PC-3 (cell line): ENCODE measurements at regions not wholly inside any gene's neighbourhood (a gene's known extent, or its start where the extent isn't known, plus 50 kb on each side); places are given as distances from the start of the nearest gene placed in this dataset.

Experiments used
- ATAC-seq: fragments of 200-7000 bp; cut with Tn5 transposase; 2 replicates; pipeline ENCODE4 v1.9.1; 2020; ENCODE audit warnings: mild to moderate bottlenecking, moderate library complexity
- BruUV-seq: library from RNA; stranded (reverse); fragments of 400-500 nt; replicated peaks from 2 replicates; lab custom pipeline; 2021; lab: Mats Ljungman, UMichigan
- CTCF ChIA-PET: fragments of 300-600 bp; sonication (Branson Sonifier 250); formaldehyde crosslinking; loops from one replicate; lab custom pipeline; 2022; ENCODE audit warnings: antibody characterized with exemption; lab: Charles Lee
- POLR2A ChIA-PET: fragments of 300-600 bp; sonication (Branson Sonifier 250); formaldehyde crosslinking; loops from one replicate; lab custom pipeline; 2022; ENCODE audit warnings: antibody characterized with exemption; ENCODE audit not compliant: unreplicated experiment; lab: Charles Lee
- DNase-seq: peaks from one replicate; pipeline ENCODE4 v3.0.0-alpha.2; 2015
- H2AFZ ChIP-seq: fragments of 300-600 bp; sonication (generic); 2 replicates; pipeline ENCODE4 v1.6.0; 2016; ENCODE audit warnings: antibody characterized with exemption, low read length
- H3F3A ChIP-seq: fragments of 300-600 bp; sonication (generic); one replicate; pipeline ENCODE4 v1.6.0; 2017; ENCODE audit warnings: antibody characterized with exemption, low read length, control low read depth, mild to moderate bottlenecking; ENCODE audit not compliant: unreplicated experiment
- H3K27ac ChIP-seq: fragments of 300-600 bp; sonication (generic); 2 replicates; pipeline ENCODE4 v1.5.1; 2016; ENCODE audit warnings: mild to moderate bottlenecking, low read length
- H3K27me3 ChIP-seq: fragments of 300-600 bp; sonication (generic); 2 replicates; pipeline ENCODE4 v1.6.1; 2016; ENCODE audit warnings: low read length, mixed read lengths
- H3K36me3 ChIP-seq: fragments of 300-600 bp; sonication (generic); 2 replicates; pipeline ENCODE4 v1.6.1; 2016; ENCODE audit warnings: low read depth, mixed run types, low read length, mixed read lengths
- H3K4me1 ChIP-seq: fragments of 300-600 bp; sonication (generic); 2 replicates; pipeline ENCODE4 v1.5.1; 2016; ENCODE audit warnings: low read length; ENCODE audit not compliant: insufficient read depth
- H3K4me2 ChIP-seq: fragments of 300-600 bp; sonication (generic); 2 replicates; pipeline ENCODE4 v1.6.0; 2016; ENCODE audit warnings: low read length
- H3K4me3 ChIP-seq: fragments of 300-600 bp; sonication (generic); 2 replicates; pipeline ENCODE4 v1.5.1; 2016; ENCODE audit warnings: mild to moderate bottlenecking, low read length, mixed read lengths
- H3K79me2 ChIP-seq: fragments of 300-600 bp; sonication (generic); 2 replicates; pipeline ENCODE4 v1.6.1; 2017; ENCODE audit warnings: low read length, mixed read lengths
- H3K9ac ChIP-seq: fragments of 300-600 bp; sonication (generic); 2 replicates; pipeline ENCODE4 v1.6.0; 2016; ENCODE audit warnings: mild to moderate bottlenecking, low read length
- H3K9me2 ChIP-seq: fragments of 300-600 bp; sonication (generic); replicated peaks from 2 replicates; pipeline ENCODE4 v1.6.1; 2016; ENCODE audit warnings: mixed run types, low read length, mixed read lengths
- H3K9me3 ChIP-seq: fragments of 300-600 bp; sonication (generic); 2 replicates; pipeline ENCODE4 v1.6.1; 2016; ENCODE audit warnings: low read length, mixed read lengths
- H4K20me1 ChIP-seq: fragments of 300-600 bp; sonication (generic); 2 replicates; pipeline ENCODE4 v1.6.1; 2016; ENCODE audit warnings: low read length, mixed read lengths
- EZH2 ChIP-seq: fragments of 300-600 bp; sonication (generic); IDR thresholded peaks from one replicate; pipeline ENCODE4 v1.6.1; 2017; ENCODE audit warnings: antibody characterized with exemption, mild to moderate bottlenecking, low read length; ENCODE audit not compliant: unreplicated experiment
- EZH2phosphoT487 ChIP-seq: fragments of 300-600 bp; sonication (generic); IDR thresholded peaks from 2 replicates; pipeline ENCODE4 v1.6.1; 2018; ENCODE audit warnings: mild to moderate bottlenecking, antibody characterized with exemption, low read length, borderline replicate concordance
- intact Hi-C: fragments of 100-400 bp; cut with micrococcal nuclease; formaldehyde crosslinking; loops from 2 replicates; pipeline ENCODE4 v1.9.0; 2023
- TF ChIP-seq, protein P1 (sequence below): fragments of 300-600 bp; sonication (generic); conservative IDR thresholded peaks from 2 replicates; pipeline ENCODE4 v1.5.1; 2017; ENCODE audit warnings: antibody characterized with exemption, low read depth, mild to moderate bottlenecking, low read length

GRCh38 chr6:150312395-150312794 is 56.4 kb upstream of the IYD start:
- intact Hi-C loops, result no loop called here
- ChIA-PET POLR2A (no interaction called here), CTCF (no interaction called here)
- Histone ChIP-seq H3K4me3 (no peak overlapping the region), H4K20me1 (no peaks in the 10 kb centered on the region), H3K36me3 (no peaks in the 10 kb centered on the region), H3K4me2 (peak overlapping the region; percentile 46; the same call in 1 of the 2 replicates), H3K9me2 (no peaks in the 10 kb centered on the region), H3K27me3 (no peaks in the 10 kb centered on the region), H3F3A (no peaks in the 10 kb centered on the region), H3K9me3 (no peaks in the 10 kb centered on the region), H3K79me2 (no peaks in the 10 kb centered on the region), H3K4me1 (no peaks in the 10 kb centered on the region), H2AFZ (no peak overlapping the region), H3K27ac (no peak overlapping the region), H3K9ac (no peak overlapping the region)
- no TSS peak for BruUV-seq
- DNase-seq (peak; percentile 75), ATAC-seq (no peak)
- TF ChIP-seq EZH2, result no peak
- TF ChIP-seq EZH2phosphoT487, result no peak
- TF ChIP-seq, protein P1, sequence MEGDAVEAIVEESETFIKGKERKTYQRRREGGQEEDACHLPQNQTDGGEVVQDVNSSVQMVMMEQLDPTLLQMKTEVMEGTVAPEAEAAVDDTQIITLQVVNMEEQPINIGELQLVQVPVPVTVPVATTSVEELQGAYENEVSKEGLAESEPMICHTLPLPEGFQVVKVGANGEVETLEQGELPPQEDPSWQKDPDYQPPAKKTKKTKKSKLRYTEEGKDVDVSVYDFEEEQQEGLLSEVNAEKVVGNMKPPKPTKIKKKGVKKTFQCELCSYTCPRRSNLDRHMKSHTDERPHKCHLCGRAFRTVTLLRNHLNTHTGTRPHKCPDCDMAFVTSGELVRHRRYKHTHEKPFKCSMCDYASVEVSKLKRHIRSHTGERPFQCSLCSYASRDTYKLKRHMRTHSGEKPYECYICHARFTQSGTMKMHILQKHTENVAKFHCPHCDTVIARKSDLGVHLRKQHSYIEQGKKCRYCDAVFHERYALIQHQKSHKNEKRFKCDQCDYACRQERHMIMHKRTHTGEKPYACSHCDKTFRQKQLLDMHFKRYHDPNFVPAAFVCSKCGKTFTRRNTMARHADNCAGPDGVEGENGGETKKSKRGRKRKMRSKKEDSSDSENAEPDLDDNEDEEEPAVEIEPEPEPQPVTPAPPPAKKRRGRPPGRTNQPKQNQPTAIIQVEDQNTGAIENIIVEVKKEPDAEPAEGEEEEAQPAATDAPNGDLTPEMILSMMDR, result no peak

DNA sequence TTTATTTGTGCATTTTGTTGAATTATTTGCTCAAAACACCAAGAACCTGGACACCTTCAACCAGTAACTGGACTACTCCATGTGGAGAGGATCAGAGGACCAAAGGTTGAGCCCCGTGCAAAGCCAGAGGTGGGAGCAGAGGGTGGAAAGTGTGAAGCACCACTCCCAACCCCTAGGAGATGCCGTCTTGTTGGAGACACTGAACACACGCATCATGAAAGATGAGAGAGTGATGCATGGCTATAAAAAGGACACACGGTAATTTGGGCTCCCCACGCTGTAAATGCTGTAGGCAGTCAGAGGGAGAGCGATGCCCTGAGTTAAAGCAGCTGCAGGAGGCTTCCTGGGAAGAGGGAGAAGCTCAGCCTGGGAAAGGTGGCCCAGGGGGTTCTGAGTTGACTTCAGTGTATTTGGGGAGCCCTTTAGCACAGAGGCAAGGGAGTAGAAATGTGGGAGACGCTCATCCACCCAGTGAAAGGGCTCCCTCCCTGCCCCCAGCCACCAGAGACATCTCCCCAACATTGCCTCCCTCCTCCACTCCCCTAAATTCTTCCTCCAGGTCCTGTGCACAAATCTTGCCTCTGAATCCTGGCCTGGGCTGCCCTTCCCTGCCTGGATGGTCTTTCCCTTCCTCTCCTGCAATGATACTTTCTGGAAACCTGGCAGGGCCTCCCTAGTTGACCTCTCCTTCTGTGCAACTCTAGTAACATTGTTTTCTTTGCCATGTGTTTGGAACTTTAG is 55.8 kb upstream of the IYD start:
- intact Hi-C loops, result no loop called here
- BruUV-seq, result no TSS peak

GRCh38 chr6:150313781-150314180 is 55.0 kb upstream of the IYD start:
- Histone ChIP-seq H3K4me1 (no peaks in the 10 kb centered on the region), H3F3A (no peaks in the 10 kb centered on the region), H3K27me3 (no peaks in the 10 kb centered on the region), H3K36me3 (no peaks in the 10 kb centered on the region), H3K4me2 (no peak overlapping the region), H3K9me3 (no peaks in the 10 kb centered on the region), H3K9me2 (no peaks in the 10 kb centered on the region), H4K20me1 (no peaks in the 10 kb centered on the region), H3K27ac (no peak overlapping the region), H3K4me3 (no peak overlapping the region), H3K79me2 (no peaks in the 10 kb centered on the region), H2AFZ (no peak overlapping the region), H3K9ac (no peak overlapping the region)
- ChIA-PET CTCF (no interaction called here), POLR2A (no interaction called here)
- no peak for DNase-seq
- intact Hi-C loops, result no loop called here
- BruUV-seq, result no TSS peak
- ATAC-seq, result no peak
- no peak for TF ChIP-seq EZH2
- TF ChIP-seq, protein P1, result no peak
- TF ChIP-seq EZH2phosphoT487, result no peak

More for the DNA sequence above, 55.8 kb upstream of the IYD start:
- Histone ChIP-seq H3K4me2 (peak overlapping the region; percentile 46; the same call in 1 of the 2 replicates), H3F3A (no peaks in the 10 kb centered on the region), H3K27me3 (no peaks in the 10 kb centered on the region), H2AFZ (no peak overlapping the region), H3K4me3 (no peak overlapping the region), H3K79me2 (no peaks in the 10 kb centered on the region), H4K20me1 (no peaks in the 10 kb centered on the region), H3K9ac (no peak overlapping the region), H3K9me3 (no peaks in the 10 kb centered on the region), H3K27ac (no peak overlapping the region), H3K9me2 (no peaks in the 10 kb centered on the region), H3K36me3 (no peaks in the 10 kb centered on the region), H3K4me1 (no peaks in the 10 kb centered on the region)
- TF ChIP-seq EZH2, result no peak
- ChIA-PET POLR2A (no interaction called here), CTCF (no interaction called here)
- ATAC-seq, result no peak
- no peak for DNase-seq
